ENCODE measurements at regions not wholly inside any gene's neighbourhood (a gene's known extent, or its start where the extent isn't known, plus 50 kb on each side); places are given as distances from the start of the nearest gene placed in this dataset.

DNA sequence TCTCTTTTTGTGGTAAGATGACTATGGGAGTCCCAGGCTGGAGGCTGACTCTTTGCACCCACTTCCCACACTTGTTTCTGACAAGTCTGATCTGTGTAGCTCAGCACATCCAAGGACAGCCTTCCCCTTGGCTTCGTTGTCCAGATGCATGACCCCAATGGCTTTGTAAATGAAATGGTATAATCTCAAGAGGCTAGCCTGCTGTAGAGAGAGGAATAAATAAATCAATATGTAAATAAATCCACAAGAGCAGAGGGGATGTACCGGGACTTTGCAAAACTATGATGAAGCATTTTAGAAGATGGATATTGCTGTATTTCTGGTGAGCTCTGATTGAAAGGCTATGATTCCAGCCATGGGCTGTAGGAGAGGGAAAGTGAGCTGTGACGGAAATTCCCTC lies 79.9 kb upstream of the NEO1 start:
- H4K20me1 ChIP-seq (ENCODE audit: insufficient read depth, low read length) = no peaks in the 10 kb centered on the region
- TF ChIP-seq, protein P1, sequence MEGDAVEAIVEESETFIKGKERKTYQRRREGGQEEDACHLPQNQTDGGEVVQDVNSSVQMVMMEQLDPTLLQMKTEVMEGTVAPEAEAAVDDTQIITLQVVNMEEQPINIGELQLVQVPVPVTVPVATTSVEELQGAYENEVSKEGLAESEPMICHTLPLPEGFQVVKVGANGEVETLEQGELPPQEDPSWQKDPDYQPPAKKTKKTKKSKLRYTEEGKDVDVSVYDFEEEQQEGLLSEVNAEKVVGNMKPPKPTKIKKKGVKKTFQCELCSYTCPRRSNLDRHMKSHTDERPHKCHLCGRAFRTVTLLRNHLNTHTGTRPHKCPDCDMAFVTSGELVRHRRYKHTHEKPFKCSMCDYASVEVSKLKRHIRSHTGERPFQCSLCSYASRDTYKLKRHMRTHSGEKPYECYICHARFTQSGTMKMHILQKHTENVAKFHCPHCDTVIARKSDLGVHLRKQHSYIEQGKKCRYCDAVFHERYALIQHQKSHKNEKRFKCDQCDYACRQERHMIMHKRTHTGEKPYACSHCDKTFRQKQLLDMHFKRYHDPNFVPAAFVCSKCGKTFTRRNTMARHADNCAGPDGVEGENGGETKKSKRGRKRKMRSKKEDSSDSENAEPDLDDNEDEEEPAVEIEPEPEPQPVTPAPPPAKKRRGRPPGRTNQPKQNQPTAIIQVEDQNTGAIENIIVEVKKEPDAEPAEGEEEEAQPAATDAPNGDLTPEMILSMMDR (conservative IDR thresholded peaks at IDR 0.05; ENCODE audit: low read length) = no peak
- no peak for TF ChIP-seq EZH2phosphoT487 (IDR thresholded peaks at IDR 0.05; ENCODE audit: borderline replicate concordance, low read depth, low read length)
- H3K4me1 ChIP-seq (ENCODE audit: insufficient read depth, low read length, poor library complexity, severe bottlenecking) = no peaks in the 10 kb centered on the region
- no peaks in the 10 kb centered on the region for H3K9me2 ChIP-seq (ENCODE audit: insufficient read depth, low read length)
- intact Hi-C loops (cut with micrococcal nuclease; ENCODE audit: unreplicated experiment) = no loop called here
- no peaks in the 10 kb centered on the region for H3K9me3 ChIP-seq (ENCODE audit: low read length)
- no peak overlapping the region for H3K4me2 ChIP-seq (ENCODE audit: low read length)
- ChIA-PET CTCF (ENCODE audit: unreplicated experiment) (no interaction called here), POLR2A (interaction anchor here (0.7 kb wide), 1 partner anchor 17 kb away, joined by 5 read pairs; no protein-coding TSS in a partner anchor)
- no TSS peak for BruUV-seq (replicated peaks)
- H3K79me2 ChIP-seq (ENCODE audit: insufficient read depth, low read depth, low read length) = no peaks in the 10 kb centered on the region
- no peak overlapping the region for H2AFZ ChIP-seq (ENCODE audit: low read length)
- H3K4me3 ChIP-seq (ENCODE audit: low read depth, low read length, poor library complexity, severe bottlenecking) = no peak overlapping the region
- no peak overlapping the region for H3K27ac ChIP-seq (ENCODE audit: low read depth, low read length, poor library complexity, severe bottlenecking)
- H3K36me3 ChIP-seq (ENCODE audit: insufficient read depth, low read length) = no peaks in the 10 kb centered on the region
- DNase-seq (ENCODE audit: low spot score) = no peak

DNA sequence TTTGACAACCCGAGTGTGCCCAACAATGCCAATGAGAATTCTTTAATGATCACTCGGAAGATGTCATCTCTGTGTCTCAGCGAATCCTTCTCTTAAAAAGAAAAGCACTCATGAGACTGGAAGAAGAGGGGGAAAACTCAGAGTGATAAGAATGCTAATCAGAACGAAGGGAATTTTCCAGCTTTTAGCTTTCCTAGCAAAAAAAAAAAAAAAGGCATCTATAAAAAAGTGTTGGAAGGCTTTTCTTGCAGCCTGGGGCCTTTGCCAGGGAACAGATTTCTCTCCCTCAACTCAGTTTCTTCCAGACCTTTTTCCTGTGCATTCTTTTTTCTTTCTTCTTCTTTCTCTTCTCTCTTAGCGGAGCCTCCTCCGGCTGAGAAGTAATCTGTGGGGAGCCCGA lies 80.5 kb upstream of the NEO1 start:
- Histone ChIP-seq H2AFZ (ENCODE audit: low read length) (no peak overlapping the region), H4K20me1 (ENCODE audit: insufficient read depth, low read length) (no peaks in the 10 kb centered on the region), H3K4me3 (ENCODE audit: low read depth, low read length, poor library complexity, severe bottlenecking) (no peak overlapping the region), H3K4me1 (ENCODE audit: insufficient read depth, low read length, poor library complexity, severe bottlenecking) (no peaks in the 10 kb centered on the region), H3K9me2 (ENCODE audit: insufficient read depth, low read length) (no peaks in the 10 kb centered on the region), H3K4me2 (ENCODE audit: low read length) (no peak overlapping the region), H3K79me2 (ENCODE audit: insufficient read depth, low read depth, low read length) (no peaks in the 10 kb centered on the region), H3K36me3 (ENCODE audit: insufficient read depth, low read length) (no peaks in the 10 kb centered on the region), H3K9me3 (ENCODE audit: low read length) (no peaks in the 10 kb centered on the region), H3K27ac (ENCODE audit: low read depth, low read length, poor library complexity, severe bottlenecking) (no peak overlapping the region)
- POLR2A ChIA-PET = no interaction called here
- BruUV-seq (replicated peaks) = no TSS peak
- TF ChIP-seq, protein P1 (conservative IDR thresholded peaks at IDR 0.05; ENCODE audit: low read length) = no peak
- TF ChIP-seq EZH2phosphoT487 (IDR thresholded peaks at IDR 0.05; ENCODE audit: borderline replicate concordance, low read depth, low read length) = no peak
- CTCF ChIA-PET (ENCODE audit: unreplicated experiment) = no interaction called here
- DNase-seq (ENCODE audit: low spot score) = no peak
- intact Hi-C loops (cut with micrococcal nuclease; ENCODE audit: unreplicated experiment) = no loop called here

DNA sequence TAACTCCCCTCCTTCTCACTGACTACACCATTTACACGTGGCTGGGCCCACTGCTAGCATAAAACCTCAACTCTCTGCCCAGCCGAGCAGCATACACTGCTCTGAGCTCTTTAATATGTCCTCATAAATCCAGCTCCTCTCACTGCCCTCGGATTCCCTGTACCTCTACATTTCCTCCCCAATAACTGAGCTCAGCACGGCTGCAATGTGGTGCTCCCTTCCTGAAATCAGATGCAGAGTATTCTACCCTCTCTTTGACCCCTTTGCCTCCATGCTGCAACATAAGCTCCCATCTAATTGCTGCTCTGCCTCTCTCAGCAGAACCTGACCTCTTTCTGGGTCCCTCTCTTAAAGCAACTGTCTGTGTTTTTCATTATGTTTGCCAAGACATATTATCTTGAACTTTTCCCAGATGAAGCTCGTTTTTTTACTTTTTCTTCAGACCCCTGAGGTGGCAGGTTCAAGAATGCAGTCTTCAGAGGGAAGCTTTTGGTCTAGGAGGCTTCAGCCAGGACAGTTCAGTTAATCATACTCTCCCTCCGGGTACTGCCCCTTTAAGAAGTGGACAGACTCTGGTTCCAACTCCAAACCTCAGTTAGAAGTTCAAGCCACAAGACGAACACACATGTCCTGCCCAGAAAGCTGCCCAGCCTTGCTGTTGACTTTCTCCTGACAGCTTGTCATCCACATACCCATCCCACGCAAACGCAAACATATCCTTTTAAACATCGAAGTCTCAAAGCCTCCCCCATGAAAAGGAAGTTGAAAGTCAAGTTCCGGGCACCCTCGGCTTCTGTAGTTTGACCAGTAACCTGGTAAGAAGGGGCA lies 81.1 kb upstream of the NEO1 start:
- TF ChIP-seq EZH2phosphoT487 (IDR thresholded peaks at IDR 0.05; ENCODE audit: borderline replicate concordance, low read depth, low read length) = no peak
- TF ChIP-seq, protein P1 (conservative IDR thresholded peaks at IDR 0.05; ENCODE audit: low read length) = no peak
- BruUV-seq (replicated peaks) = no TSS peak
- ChIA-PET POLR2A (interaction anchor here (0.6 to 1.2 kb wide), 2 partner anchors 13 to 24 kb away, joined by 3 read pairs; no protein-coding TSS in a partner anchor), CTCF (ENCODE audit: unreplicated experiment) (no interaction called here)
- no peak overlapping the region for H3K4me3 ChIP-seq (ENCODE audit: low read depth, low read length, poor library complexity, severe bottlenecking)
- no peaks in the 10 kb centered on the region for H3K9me2 ChIP-seq (ENCODE audit: insufficient read depth, low read length)
- H3K9me3 ChIP-seq (ENCODE audit: low read length) = no peaks in the 10 kb centered on the region
- intact Hi-C loops (cut with micrococcal nuclease; ENCODE audit: unreplicated experiment) = no loop called here
- H4K20me1 ChIP-seq (ENCODE audit: insufficient read depth, low read length) = no peaks in the 10 kb centered on the region
- no peaks in the 10 kb centered on the region for H3K4me1 ChIP-seq (ENCODE audit: insufficient read depth, low read length, poor library complexity, severe bottlenecking)
- H3K36me3 ChIP-seq (ENCODE audit: insufficient read depth, low read length) = no peaks in the 10 kb centered on the region
- H3K79me2 ChIP-seq (ENCODE audit: insufficient read depth, low read depth, low read length) = no peaks in the 10 kb centered on the region
- H3K27ac ChIP-seq (ENCODE audit: low read depth, low read length, poor library complexity, severe bottlenecking) = no peak overlapping the region
- H2AFZ ChIP-seq (ENCODE audit: low read length) = no peak overlapping the region
- no peak for DNase-seq (ENCODE audit: low spot score)
- H3K4me2 ChIP-seq (ENCODE audit: low read length) = no peak overlapping the region
